GM10248 (cell line): ENCODE measurements at regions not wholly inside any gene's neighbourhood (a gene's known extent, or its start where the extent isn't known, plus 50 kb on each side); places are given as distances from the start of the nearest gene placed in this dataset.

ENCODE experiments used
- CTCF ChIA-PET: fragments of 300-600 bp; sonication (Branson Sonifier 250); formaldehyde crosslinking; extraction: SDS; loops from one replicate; lab custom pipeline; 2021; ENCODE audit warnings: antibody characterized with exemption; lab: Yijun Ruan, JAX
- POLR2A ChIA-PET: fragments of 350-650 bp; sonication (Branson Sonifier 250); formaldehyde crosslinking; extraction: SDS; loops from one replicate; lab custom pipeline; 2020; ENCODE audit warnings: antibody characterized with exemption; lab: Yijun Ruan, JAX
- DNase-seq: peaks from one replicate; pipeline ENCODE4 v3.0.0; 2012; ENCODE audit errors: extremely low spot score
- CTCF ChIP-seq: IDR thresholded peaks from 2 replicates; pipeline ENCODE4 v1.5.1; 2012; ENCODE audit warnings: mild to moderate bottlenecking, low read depth; ENCODE audit errors: extremely low read depth, missing control alignments, control extremely low read depth

DNA sequence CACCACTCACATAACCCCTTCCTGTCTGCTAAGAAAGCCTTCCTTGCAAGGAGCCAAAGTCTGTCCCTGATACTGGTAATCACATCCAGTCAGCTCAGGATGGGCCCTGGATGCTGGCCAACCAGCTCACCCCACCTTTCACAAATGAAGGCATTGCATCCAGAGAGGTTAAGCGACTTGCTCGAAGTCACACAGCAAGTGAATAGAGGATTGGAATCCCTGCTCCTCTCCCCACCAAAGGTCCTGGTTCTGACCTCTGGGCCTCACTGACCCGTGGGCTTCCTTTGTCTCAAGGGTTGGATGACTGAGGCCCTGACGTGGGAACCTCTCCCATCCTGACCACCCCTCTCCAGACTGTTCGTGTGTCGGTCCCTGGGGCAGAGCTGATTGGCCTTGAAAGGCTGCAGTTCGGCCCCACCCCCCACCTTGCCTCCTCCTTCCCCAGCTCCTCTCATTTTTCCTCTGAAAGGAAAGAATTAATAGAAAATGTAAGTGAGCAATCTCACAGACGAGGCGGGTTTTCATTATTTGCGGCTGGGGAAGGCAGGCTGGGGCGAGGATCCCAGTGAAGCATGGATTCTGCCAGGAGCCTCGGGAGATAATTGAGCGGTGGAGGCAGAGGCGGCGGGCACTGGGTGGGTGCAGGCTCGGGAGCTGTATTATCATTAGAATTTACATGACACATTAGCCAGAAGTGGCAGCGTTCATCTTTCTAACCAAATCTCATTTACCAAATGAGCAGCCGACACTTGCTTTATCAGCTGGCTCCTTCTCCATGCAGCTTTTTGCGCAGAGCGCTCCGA, 101.5 kb upstream of the CSF3R start:
- DNase-seq: no peak
- CTCF ChIA-PET: interaction anchor here (1.5 to 5.5 kb wide), 2 partner anchors 8 to 10 kb away, joined by 4 to 28 read pairs; no protein-coding TSS in a partner anchor
- POLR2A ChIA-PET: interaction anchor here (0.6 kb wide), 1 partner anchor 10 kb away, joined by 4 read pairs; no protein-coding TSS in a partner anchor
- no peak for TF ChIP-seq CTCF

DNA sequence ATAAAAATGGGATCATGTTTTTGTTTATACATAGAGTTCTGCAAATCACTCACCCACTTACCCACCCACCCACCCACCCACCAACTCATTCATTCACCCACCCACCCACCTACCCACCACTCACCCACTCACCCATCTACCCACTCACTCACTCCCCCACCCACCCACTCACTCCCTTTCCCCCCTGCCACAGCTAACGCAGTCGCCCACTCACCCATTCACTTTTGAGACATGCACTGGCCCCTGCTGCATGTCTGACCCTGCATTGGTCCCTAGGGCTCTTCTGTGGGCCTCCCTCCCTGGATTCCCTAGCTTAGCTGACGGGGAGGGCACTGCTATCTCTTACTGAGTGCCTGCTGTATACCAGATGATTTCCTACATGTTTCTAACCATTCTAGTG, 100.4 kb upstream of the CSF3R start:
- ChIA-PET POLR2A (no interaction called here), CTCF (interaction anchor here (1.5 kb wide), 1 partner anchor 9 kb away, joined by 4 read pairs; no protein-coding TSS in a partner anchor)
- no peak for TF ChIP-seq CTCF
- DNase-seq: no peak

DNA sequence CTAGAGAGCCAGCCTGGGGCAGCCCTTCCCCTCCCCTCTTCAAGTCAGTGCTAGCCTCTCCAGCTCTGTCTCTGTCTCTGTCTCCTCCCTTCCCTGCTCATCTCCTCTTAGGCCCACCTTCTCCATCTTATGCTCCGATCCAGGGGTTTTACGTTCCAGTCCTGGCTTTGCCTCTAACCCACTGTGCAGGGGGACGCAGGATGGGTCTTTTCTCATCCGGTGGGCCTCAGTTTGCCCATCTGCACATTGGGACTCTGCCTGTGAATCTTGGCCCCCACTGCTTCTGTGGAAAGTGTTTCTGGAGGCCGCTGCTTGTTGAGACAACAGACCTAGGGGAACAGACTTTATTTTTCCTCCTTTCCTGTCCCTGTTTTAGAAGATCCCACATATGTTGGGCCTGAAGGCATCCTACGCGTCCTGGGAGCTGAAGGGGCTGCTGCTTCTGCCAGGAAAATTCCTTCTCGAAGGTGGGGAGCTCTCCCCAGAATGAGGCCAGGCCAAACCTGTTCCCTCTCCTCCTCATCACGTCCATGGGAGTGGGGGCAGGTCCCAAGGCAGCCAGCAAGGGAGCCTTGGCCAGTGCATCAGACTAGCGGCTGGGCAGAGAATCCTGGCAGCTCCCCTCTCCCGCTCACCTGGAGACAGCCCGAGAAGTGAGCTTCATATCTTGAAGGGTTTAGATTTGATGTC, 99.5 kb upstream of the CSF3R start:
- no peak for DNase-seq
- ChIA-PET CTCF (interaction anchor here (1.5 kb wide), 1 partner anchor 8 kb away, joined by 4 read pairs; no protein-coding TSS in a partner anchor), POLR2A (no interaction called here)
- TF ChIP-seq CTCF: no peak

- TF ChIP-seq CTCF: no peak
- no peak for DNase-seq
- ChIA-PET CTCF (interaction anchor here (1.3 kb wide), 1 partner anchor 854 kb away, joined by 4 read pairs; no protein-coding TSS in a partner anchor), POLR2A (no interaction called here)
These were observed 97.8 kb upstream of the CSF3R start for GRCh38 chr1:36580524-36580923.

GRCh38 chr1:36579039-36579438, 96.3 kb upstream of the CSF3R start:
- ChIA-PET POLR2A (no interaction called here), CTCF (no interaction called here)
- no peak for TF ChIP-seq CTCF
- no peak for DNase-seq

- no peak for DNase-seq
- POLR2A ChIA-PET: no interaction called here
- TF ChIP-seq CTCF: no peak
- CTCF ChIA-PET: interaction anchor here (0.6 to 3.5 kb wide), 36 partner anchors 10 to 889 kb away, joined by 3 to 39 read pairs (median 4); no protein-coding TSS in a partner anchor
These were observed 93.9 kb upstream of the CSF3R start for GRCh38 chr1:36576551-36577110.
